Non-pigmented ciliary epithelial cell (primary cell): ENCODE measurements at regions not wholly inside any gene's neighbourhood (a gene's known extent, or its start where the extent isn't known, plus 50 kb on each side); places are given as distances from the start of the nearest gene placed in this dataset.
"Not testable (repeated sequence)": the region's sequence is repeated elsewhere in the genome, so short reads cannot be mapped to it uniquely, and the experiment has no call there.

Experiments
- DNase-seq: peaks from one replicate; pipeline ENCODE4 v3.0.0-alpha.2; 2010; ENCODE audit warnings: low read depth

DNA sequence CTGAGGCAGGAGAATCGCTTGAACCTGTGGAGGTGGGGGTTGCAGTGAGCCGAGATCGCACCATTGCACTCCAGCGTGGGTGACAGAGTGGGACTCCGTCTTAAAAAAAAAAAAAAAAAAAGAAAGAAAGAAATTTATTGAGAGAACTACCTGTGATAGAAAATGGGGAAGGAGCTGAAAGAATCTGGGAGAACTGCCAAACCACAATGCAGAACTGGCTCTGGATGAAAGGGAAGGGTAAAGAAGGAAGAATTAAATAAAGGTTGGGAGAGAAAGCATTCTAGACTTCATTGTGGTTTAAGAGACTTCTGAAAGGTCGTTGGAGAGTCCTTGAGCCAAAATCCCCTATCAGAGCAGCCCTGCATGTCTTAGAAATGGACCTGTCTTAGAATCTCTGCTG is 567.9 kb upstream of the HTR2C start:
- DNase-seq = no peak

GRCh38 chrX:114006664-114007063 is 577.2 kb upstream of the HTR2C start:
- DNase-seq = no peak

GRCh38 chrX:113996781-113997180 is 587.1 kb upstream of the HTR2C start:
- DNase-seq = no peak

GRCh38 chrX:113991720-113992119 is 592.2 kb upstream of the HTR2C start:
- DNase-seq = not testable (repeated sequence)

- not testable (repeated sequence) for DNase-seq
Measured at GRCh38 chrX:113990669-113991068, 593.2 kb upstream of the HTR2C start.

DNA sequence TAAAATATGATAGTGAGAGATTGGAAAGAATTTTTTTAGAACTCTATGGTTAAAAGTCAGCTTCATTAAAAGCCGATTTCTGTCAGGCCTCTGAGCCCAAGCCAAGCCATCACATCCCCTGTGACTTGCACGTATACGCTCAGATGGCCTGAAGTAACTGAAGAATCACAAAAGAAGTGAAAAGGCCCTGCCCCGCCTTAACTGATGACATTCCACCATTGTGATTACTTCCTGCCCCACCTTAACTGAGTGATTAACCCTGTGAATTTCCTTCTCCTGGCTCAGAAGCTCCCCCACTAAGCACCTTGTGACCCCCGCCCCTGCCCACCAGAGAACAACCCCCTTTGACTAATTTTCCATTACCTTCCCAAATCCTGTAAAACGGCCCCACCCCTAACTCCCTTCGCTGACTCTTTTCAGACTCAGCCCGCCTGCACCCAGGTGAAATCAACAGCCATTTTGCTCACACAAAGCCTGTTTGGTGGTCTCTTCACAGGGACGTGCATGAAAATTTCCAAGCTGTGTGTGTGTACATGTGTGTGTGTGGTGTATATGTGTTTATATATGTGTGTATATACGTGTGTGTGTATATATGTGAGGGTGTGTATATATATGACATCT is 595.5 kb upstream of the HTR2C start:
- DNase-seq = not testable (repeated sequence)

GRCh38 chrX:113986427-113986826 is 597.5 kb upstream of the HTR2C start:
- no peak for DNase-seq

DNA sequence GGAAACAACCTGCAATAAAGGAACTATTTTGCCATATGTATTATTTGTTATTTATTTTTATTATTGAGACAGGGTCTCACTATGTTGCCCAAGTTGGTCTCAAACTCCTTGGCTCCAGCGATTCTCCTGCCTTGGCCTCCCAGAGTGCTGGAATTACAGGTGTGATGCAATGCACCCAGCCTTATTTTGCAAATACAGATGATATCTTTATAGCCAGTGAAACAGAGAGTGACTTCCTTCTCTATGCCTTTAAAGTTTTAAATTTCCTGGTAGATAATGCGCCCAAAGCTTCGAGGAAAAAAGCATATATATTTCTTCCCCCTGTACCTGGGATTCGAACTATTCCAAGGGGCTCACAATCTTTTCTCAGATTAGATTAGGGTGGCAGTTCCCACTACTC is 601.1 kb upstream of the HTR2C start:
- DNase-seq = no peak

GRCh38 chrX:113980953-113981352 is 602.9 kb upstream of the HTR2C start:
- no peak for DNase-seq

DNA sequence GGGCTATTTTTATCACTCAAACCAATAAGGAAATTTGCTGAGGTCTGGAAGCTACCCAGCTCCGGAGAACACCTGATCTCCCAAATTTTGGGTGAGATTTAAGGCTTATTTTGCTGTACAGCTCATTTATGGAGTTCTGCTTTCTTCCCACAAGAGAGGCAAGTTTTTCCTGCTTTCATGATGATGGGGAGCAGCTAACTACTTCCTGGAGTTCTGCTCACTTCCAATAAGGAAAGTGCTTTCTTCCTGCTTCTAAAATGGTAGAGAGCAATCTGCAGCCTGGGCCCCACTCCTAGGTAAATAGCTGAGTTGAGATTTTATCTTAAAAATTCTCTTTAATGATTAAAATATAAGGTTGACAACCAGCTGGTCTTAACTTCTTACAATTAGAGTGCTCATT is 606.0 kb upstream of the HTR2C start:
- no peak for DNase-seq

DNA sequence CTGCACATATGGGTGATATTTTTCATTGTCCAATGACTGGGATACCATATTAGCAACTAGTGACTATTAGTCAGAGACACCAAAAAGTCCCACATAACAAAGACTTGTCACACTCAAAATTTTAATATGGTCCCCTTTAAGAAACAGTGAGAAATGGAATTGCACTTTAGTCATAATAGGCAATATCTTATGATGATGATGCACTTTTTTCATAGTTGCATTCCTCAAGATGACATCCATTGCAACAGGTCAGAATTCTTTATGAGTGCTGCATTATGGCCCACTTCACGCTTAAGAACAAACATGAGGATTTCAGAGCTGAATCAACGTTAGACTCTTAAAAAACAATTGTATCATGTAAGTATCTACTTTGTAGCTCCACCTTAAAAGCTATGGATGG is 608.4 kb upstream of the HTR2C start:
- no peak for DNase-seq

- no peak for DNase-seq
Measured at GRCh38 chrX:113974881-113975280, 609.0 kb upstream of the HTR2C start.

- no peak for DNase-seq
Measured at GRCh38 chrX:113973706-113974105, 610.2 kb upstream of the HTR2C start.

DNA sequence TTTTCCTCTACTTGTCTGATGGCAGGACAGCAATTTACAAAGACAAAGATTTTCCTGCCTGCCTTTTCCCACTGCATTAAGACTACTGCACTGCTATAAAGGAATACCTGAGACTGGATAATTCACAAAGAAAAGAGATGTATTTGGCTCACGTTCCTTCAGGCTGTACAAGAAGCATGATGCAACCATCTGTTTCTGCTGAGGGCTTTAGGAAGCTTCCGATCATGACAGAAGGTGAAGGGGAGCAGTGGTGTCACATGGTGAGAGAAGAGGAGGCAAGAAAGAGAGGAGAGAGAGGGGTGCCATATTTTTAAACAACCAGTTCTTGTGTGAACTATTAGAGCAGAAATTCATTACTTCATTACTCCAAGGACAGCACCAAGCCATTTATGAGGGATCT is 617.1 kb upstream of the HTR2C start:
- no peak for DNase-seq

GRCh38 chrX:113962343-113962742 is 621.5 kb upstream of the HTR2C start:
- DNase-seq = no peak

- no peak for DNase-seq
Measured at GRCh38 chrX:113959912-113960626, 623.8 kb upstream of the HTR2C start.

- no peak for DNase-seq
Measured at GRCh38 chrX:113956936-113957335, 627.0 kb upstream of the HTR2C start.

DNA sequence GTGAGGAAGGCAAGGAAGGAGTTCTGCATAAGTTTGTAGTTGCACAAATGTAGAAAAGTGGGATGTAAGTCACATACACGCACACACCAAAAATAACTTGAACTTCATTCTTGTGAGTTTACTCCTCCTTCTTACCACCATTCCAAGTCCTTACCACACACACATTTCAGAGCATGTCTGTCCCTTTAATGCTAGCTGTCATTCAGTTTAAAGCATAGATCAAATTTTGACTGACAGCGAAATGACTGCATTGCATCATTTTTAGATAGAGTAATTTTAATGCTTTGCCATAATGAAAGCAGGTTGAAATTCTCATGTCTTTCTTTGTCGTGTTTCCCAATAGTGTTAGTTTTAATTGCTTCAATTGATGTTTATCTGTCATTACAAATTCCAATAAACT is 629.6 kb upstream of the HTR2C start:
- no peak for DNase-seq

DNA sequence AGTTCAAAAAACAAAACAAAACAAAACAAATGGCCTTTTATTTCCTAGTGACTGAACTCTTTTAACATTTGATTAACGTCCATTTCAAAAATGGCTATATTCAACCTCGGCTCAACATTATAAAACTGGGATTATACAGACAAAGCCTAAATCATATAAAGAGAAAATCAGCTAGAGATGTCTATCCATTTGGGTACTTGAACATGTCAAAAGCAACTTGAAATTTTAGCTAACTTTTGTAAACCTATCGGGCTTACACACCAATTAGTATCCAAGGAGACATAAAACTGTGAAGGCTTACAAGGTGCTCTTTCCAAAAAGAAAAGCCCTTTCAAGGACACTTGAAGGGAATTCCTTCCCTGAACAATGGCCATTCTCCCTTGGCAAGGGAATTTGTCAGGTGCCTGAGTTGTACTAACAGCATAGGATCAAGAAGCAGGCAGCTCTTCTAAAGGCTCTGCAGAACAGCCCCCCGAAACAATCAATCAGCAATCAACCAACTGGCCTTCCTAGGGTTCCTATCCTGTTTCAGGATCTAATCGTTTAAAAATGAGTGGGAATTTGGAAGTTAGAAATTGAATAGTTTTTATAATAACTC is 633.7 kb upstream of the HTR2C start:
- DNase-seq = no peak

DNA sequence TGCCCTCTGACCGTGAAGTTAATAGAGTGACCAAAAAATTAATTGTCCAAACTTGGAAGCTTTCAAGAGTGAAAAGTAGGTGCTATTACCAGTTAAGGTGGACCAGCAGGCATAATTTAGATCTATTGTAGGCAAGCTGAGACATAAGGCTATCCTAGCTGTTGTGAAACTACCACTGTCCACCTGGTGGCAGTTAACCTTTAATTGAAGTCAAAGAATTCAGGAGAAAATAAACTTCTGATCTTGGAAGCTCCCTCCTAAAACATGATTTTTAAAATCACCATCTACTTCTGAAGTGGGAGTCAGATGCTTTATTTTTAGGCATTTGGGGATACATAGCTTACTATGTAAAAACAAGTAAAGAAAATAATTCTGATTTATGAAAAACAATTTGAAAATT is 636.3 kb upstream of the HTR2C start:
- no peak for DNase-seq

GRCh38 chrX:113935518-113935917 is 648.4 kb upstream of the HTR2C start:
- no peak for DNase-seq

DNA sequence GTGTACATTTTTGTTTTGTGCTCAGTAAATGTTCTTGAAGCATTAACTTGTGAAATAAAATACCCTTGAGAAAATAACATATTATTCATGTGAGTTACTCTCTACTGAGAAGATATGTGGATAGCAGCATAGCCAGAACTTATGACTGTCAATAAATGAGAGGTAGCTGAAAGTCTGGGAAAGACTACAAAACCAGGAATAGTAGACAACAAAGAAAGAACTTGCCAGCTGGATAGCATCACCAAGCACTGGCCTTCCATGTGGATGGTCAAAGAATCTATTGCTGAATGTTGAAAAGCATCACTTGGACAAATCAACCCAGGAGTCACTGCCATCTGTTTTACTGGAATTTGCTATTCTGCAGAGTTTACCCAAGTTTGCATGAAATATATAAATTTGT is 650.0 kb upstream of the HTR2C start:
- no peak for DNase-seq

- no peak for DNase-seq
Measured at GRCh38 chrX:113929004-113929403, 654.9 kb upstream of the HTR2C start.

DNA sequence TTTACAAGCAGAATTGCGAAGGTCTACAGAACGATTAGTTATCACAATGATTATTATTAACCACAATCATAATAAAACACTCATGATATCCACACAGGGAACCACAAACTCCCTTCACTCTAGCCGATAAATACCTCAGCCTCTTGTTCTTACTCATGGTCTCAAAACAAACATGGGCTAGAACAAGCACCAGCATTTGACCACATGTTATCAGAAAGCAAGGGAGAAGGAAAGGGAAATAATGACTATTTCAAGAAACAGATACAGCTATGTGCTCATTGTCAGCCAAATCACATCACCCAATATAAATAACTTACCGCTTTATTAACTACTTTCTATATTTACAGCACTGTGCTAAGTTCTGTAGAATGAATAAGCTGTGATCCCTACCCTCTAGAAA is 663.2 kb upstream of the HTR2C start:
- DNase-seq = no peak
